Spleen (tissue), 7 donors: ENCODE measurements at regions not wholly inside any gene's neighbourhood (a gene's known extent, or its start where the extent isn't known, plus 50 kb on each side); places are given as distances from the start of the nearest gene placed in this dataset.

ENCODE experiments used
- POLR2A ChIP-seq, 3 donors: fragments of 450-650 bp; IDR thresholded peaks; one replicate each; pipeline ENCODE4 v1.5.1; 2017; ENCODE audit warnings: antibody characterized with exemption in 3 of 3, mild to moderate bottlenecking in 1 of 3
- POLR2AphosphoS5 ChIP-seq, 3 donors: sonication (generic); formaldehyde crosslinking; IDR thresholded peaks; one replicate each; pipeline ENCODE4 v1.5.1; 2017; ENCODE audit warnings: antibody characterized with exemption in 3 of 3
- TF ChIP-seq, protein P1 (sequence below), 11 experiments: fragments of 200-600 bp in 7 of 11; fragments of 450-650 bp in 4 of 11; sonication (generic) in 4 of 11; IDR thresholded peaks in 8 of 11; conservative IDR thresholded peaks in 3 of 11; 1 replicate in 7 of 11; 2 replicates in 4 of 11; pipeline versions ENCODE4 v1.4.0 to v1.8.0; 2016 to 2021; ENCODE audit warnings: antibody characterized with exemption in 11 of 11, inconsistent platforms in 4 of 11, mild to moderate bottlenecking in 1 of 11
- donor health status: DM: no; HTN: no; CAD: no; lungs with moderate emphysema.
- donor health status: DM: no; HTN: no; CAD: no.
- donor health status: DM: no; HTN: no; CAD: no.

GRCh38 chr4:176409627-176410026 lies 89.9 kb downstream of the SPCS3 start:
- TF ChIP-seq, protein P1, sequence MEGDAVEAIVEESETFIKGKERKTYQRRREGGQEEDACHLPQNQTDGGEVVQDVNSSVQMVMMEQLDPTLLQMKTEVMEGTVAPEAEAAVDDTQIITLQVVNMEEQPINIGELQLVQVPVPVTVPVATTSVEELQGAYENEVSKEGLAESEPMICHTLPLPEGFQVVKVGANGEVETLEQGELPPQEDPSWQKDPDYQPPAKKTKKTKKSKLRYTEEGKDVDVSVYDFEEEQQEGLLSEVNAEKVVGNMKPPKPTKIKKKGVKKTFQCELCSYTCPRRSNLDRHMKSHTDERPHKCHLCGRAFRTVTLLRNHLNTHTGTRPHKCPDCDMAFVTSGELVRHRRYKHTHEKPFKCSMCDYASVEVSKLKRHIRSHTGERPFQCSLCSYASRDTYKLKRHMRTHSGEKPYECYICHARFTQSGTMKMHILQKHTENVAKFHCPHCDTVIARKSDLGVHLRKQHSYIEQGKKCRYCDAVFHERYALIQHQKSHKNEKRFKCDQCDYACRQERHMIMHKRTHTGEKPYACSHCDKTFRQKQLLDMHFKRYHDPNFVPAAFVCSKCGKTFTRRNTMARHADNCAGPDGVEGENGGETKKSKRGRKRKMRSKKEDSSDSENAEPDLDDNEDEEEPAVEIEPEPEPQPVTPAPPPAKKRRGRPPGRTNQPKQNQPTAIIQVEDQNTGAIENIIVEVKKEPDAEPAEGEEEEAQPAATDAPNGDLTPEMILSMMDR (IDR thresholded peaks at IDR 0.05 in 8 of 11, conservative IDR thresholded peaks at IDR 0.05 in 3 of 11) = no peak
- TF ChIP-seq POLR2A (IDR thresholded peaks at IDR 0.05) = no peak
- TF ChIP-seq POLR2AphosphoS5 (IDR thresholded peaks at IDR 0.05) = no peak
